ENCODE measurements at regions not wholly inside any gene's neighbourhood (a gene's known extent, or its start where the extent isn't known, plus 50 kb on each side); places are given as distances from the start of the nearest gene placed in this dataset.

DNA sequence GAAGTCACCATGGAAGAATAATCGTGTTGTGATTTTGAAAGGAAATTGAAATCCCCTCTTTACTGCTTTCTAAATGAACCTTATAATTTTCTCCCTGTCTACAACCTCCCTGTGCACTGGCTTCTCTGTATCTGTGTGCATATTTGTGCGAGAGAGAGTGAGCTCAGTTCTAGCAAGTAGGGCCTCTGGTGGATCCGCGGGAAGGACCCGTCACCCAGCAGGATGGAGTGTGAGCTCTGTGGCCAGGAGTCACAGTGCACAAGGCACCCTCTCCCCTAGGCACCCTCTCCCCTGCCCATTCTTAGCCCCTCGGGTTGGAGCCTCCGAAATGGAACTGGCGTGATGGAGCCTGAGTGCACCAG, 109.0 kb downstream of the TRIM29 start:
- no peak for TF ChIP-seq POLR2A (IDR thresholded peaks at IDR 0.05)
- TF ChIP-seq, protein P1, sequence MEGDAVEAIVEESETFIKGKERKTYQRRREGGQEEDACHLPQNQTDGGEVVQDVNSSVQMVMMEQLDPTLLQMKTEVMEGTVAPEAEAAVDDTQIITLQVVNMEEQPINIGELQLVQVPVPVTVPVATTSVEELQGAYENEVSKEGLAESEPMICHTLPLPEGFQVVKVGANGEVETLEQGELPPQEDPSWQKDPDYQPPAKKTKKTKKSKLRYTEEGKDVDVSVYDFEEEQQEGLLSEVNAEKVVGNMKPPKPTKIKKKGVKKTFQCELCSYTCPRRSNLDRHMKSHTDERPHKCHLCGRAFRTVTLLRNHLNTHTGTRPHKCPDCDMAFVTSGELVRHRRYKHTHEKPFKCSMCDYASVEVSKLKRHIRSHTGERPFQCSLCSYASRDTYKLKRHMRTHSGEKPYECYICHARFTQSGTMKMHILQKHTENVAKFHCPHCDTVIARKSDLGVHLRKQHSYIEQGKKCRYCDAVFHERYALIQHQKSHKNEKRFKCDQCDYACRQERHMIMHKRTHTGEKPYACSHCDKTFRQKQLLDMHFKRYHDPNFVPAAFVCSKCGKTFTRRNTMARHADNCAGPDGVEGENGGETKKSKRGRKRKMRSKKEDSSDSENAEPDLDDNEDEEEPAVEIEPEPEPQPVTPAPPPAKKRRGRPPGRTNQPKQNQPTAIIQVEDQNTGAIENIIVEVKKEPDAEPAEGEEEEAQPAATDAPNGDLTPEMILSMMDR (IDR thresholded peaks at IDR 0.05), result no peak
- no peak for TF ChIP-seq POLR2AphosphoS5 (IDR thresholded peaks at IDR 0.05)

All from prostate gland (tissue), 2 donors.